HG03139 (cell line): ENCODE measurements at regions not wholly inside any gene's neighbourhood (a gene's known extent, or its start where the extent isn't known, plus 50 kb on each side); places are given as distances from the start of the nearest gene placed in this dataset.

Experiments
- ATAC-seq: cut with Tn5 transposase; IDR thresholded peaks from one replicate; pipeline ENCODE4 v1.9.1; 2021; ENCODE audit not compliant: unreplicated experiment

GRCh38 chr6:125489579-125490285, 188.0 kb upstream of the HDDC2 start:
- no peak for ATAC-seq

- no peak for ATAC-seq
Observed at GRCh38 chr6:125491860-125492618, 190.3 kb upstream of the HDDC2 start.

- no peak for ATAC-seq
Observed at GRCh38 chr6:125498606-125499005, 196.8 kb upstream of the HDDC2 start.

DNA sequence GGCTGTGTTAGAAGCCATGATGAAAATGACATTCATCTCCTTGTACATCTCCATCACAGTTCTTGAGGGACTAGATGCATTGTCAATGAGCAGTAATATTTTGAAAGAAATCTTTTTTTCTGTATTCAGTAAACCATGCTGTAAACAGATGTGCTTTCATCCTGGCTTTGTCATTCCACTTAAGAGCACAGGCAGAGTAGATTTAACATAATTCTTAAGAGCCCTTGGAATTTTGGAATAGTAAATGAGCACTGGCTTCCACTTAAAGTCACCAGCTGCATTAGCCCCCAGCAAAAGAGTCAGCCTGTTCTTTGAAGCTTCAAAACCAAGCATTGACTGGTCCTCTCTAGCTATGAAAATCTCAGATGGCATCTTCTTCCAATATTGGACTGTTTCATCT, 197.8 kb upstream of the HDDC2 start:
- ATAC-seq = no peak

DNA sequence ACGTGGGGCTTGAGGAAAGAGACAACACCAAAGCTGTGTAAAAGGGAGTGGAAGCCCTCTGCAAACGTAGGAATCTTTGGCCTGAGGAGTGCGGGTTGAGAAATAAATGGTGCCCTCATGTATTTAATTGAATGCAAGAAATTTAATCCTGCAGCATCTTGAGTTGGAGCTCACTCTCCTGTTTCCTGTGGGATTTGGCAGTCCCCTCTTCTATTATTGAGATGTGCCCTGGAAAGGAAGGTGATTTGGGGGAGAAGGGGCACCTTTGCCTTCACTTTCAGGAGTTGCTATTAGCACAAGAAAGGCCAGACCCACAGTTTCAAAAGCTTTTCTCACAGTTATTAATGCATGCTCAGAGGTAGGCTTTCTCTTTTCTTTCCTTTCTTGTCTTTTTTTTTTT, 201.4 kb upstream of the HDDC2 start:
- no peak for ATAC-seq

- ATAC-seq = no peak
Observed at GRCh38 chr6:125507987-125508655, 206.4 kb upstream of the HDDC2 start.

DNA sequence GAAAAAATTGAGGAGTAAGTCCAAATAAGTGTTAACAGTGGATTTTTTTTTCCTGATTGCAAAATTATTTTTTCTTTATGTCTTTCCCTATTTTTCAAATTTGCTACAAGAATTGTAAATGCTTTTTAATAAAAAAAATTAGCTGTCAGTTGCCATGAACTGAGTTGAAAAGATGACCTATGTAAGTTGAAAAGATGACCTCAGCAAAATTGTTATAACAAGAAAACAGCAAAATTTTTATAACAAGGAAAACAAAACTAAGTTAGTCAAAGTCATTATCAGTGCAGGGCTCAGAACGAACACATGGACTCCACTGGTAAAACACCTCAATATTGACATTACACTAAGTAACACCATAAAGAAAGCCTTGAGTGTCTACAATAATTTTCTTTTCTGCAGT, 207.0 kb upstream of the HDDC2 start:
- ATAC-seq = no peak

- ATAC-seq = no peak
Observed at GRCh38 chr6:125509477-125509876, 207.7 kb upstream of the HDDC2 start.

GRCh38 chr6:125510405-125510804, 208.6 kb upstream of the HDDC2 start:
- ATAC-seq = no peak

DNA sequence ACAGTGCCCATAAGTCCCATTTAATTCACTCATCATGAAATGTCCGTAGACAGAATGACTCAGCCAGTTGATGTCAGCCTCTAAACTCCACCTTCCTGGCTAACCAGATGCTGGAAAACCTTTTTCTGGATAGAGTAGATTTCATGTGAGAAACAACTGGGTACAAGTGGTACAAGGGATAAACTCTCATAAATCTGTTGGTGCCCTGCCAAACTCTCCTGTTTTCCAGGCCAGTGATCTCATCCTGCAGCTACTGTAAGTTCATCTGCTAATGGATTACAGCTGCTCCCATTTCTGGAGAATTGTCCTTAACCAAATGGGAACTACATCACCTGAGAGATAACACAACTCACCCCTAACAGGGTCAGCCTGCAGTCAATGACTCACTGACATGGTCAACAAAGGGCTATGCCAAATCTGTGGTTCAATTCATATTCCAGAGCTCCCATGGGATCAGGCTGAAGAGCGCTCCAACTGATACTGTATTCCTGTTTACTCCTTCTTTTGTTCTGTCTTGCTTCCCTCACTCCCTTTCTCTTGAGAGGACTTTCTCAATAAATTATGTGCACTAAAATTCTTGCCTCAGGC, 210.1 kb upstream of the HDDC2 start:
- no peak for ATAC-seq

DNA sequence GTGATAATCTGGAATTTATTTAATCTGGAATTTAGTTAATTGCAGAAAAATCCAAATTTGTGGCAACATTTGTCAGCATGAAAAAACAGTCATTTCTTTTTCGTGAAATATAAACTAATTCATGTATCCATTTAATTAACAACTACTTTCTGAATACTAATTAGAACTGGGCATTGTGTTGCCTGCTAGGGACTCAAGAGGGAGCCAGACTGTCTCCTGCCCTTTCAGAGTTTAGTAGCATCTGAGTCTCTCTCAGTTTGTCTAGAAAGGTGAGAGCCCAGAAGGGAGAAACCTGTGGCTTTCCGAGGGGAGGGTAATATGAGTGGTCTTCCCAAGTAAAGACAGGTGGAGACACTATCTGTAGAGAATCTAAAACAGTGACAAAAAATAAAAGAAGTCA, 210.9 kb upstream of the HDDC2 start:
- no peak for ATAC-seq

GRCh38 chr6:125513978-125514377, 212.2 kb upstream of the HDDC2 start:
- ATAC-seq = no peak

GRCh38 chr6:125516644-125517043, 214.9 kb upstream of the HDDC2 start:
- no peak for ATAC-seq

DNA sequence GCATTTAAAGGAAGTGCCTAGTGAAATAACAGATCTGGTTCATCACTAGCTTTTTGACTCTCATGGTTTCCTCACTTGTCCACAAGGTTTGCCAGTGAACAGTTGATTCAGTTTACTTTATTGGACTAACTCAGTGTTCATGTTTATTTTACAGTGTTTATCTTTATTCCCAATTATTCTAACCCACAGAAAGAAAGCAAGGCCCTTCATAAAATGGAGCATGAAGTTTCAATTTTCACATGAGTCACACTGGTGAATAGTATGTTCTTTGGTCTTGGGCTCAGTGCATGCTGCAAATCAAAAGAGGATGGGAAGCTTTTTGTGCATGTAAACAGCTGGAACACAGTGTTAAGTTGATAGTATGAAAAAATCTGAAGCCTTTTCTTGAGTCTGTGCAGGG, 217.6 kb upstream of the HDDC2 start:
- no peak for ATAC-seq

- ATAC-seq = no peak
Observed at GRCh38 chr6:125524356-125524755, 222.6 kb upstream of the HDDC2 start.

DNA sequence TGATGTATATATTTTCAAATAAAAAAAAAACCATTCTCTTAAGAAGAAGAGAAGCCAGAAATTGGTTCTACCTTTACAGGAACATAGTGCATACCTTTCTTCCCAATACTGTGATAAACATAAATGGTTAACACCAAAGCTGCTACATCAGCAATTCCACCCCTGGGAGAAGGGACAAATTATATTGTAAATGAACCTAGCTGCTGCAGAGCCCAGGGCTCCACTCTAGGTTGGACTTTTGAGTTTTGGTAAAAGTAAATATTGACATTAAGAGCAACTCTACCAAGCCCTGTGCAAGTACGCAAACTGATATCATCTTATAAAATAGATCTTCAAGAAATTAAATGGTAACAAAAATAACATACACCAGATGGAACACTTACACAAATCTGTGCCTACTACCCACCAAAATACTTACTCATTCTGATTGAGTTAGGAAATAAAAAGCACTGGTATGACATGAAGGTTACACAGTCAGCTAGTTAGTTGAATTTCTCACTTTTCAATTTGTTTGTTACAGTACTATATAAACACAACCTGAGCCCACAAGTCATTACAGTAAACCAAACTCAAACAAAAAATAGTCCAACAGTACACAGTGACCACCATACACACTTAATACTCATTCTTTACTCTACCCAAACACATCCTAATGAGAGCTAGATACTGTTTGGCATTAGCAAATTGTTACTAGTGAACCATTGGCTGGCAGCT, 223.3 kb upstream of the HEY2 start:
- no peak for ATAC-seq

- ATAC-seq = no peak
Observed at GRCh38 chr6:125528621-125529041, 220.8 kb upstream of the HEY2 start.

- no peak for ATAC-seq
Observed at GRCh38 chr6:125529061-125529460, 220.4 kb upstream of the HEY2 start.

- ATAC-seq = no peak
Observed at GRCh38 chr6:125533710-125534397, 215.6 kb upstream of the HEY2 start.

DNA sequence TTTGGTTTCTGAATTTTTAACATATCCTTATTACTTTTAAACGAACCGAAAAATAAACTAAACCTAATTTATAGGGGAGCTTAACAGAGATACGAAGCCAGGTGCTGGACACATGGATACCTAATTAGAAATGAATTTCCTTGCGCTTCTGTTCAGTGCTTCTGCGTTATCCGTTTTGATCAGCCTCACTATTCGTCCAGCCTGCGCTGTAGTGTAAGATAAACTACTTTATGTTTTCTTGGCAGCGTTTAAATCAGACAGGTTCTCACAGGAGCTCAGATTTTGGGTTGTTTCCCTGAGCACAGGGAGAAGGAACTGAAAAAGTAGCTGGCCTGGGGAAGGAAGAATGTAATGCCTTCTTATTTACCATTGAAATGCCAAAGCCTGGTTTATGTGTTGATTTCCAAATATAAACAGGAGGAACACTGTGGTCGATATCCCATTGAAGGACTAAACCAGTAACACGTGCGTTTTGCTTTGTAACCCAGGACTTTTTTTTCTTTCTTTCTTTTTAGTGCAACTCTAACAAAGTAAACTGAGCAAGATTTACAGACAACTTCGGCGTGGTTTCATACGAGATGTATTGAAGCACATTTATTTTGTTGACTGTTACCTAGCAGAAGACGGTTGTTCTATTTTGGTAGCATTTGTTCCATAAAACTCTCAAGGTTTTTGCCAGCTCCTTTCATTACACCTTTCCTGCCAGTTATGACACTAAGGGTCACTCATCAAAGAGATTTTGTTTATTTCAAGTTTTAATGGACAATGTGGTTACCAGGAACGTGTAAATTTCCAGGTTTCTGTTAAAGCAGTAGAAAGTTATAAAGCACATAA, 214.8 kb upstream of the HEY2 start:
- no peak for ATAC-seq
